ENCODE measurements at regions not wholly inside any gene's neighbourhood (a gene's known extent, or its start where the extent isn't known, plus 50 kb on each side); places are given as distances from the start of the nearest gene placed in this dataset.

GRCh38 chr1:87588495-87588894, 259.8 kb downstream of the LMO4 start:
- ChIA-PET POLR2A (no interaction called here), CTCF (no interaction called here)
- no peak for TF ChIP-seq CTCF (IDR thresholded peaks at IDR 0.05; ENCODE audit: control extremely low read depth, extremely low read depth, low read depth, missing control alignments)
- peak; percentile 26 for DNase-seq (ENCODE audit: extremely low spot score)

- POLR2A ChIA-PET = no interaction called here
- CTCF ChIA-PET = interaction anchor here (1.4 kb wide), 1 partner anchor 104 kb away, joined by 3 read pairs; no protein-coding TSS in a partner anchor
- TF ChIP-seq CTCF (IDR thresholded peaks at IDR 0.05; ENCODE audit: control extremely low read depth, extremely low read depth, low read depth, missing control alignments) = no peak
- no peak for DNase-seq (ENCODE audit: extremely low spot score)
Measured at GRCh38 chr1:87591492-87591891, 262.8 kb downstream of the LMO4 start.

- peak; percentile 39 for DNase-seq (ENCODE audit: extremely low spot score)
- TF ChIP-seq CTCF (IDR thresholded peaks at IDR 0.05; ENCODE audit: control extremely low read depth, extremely low read depth, low read depth, missing control alignments) = no peak
- ChIA-PET POLR2A (no interaction called here), CTCF (interaction anchor here (1.2 kb wide), 1 partner anchor 266 kb away, joined by 5 read pairs; no protein-coding TSS in a partner anchor)
Measured at GRCh38 chr1:87592156-87592555, 263.5 kb downstream of the LMO4 start.

- CTCF ChIA-PET = no interaction called here
- POLR2A ChIA-PET = no interaction called here
- DNase-seq (ENCODE audit: extremely low spot score) = no peak
- TF ChIP-seq CTCF (IDR thresholded peaks at IDR 0.05; ENCODE audit: control extremely low read depth, extremely low read depth, low read depth, missing control alignments) = no peak
Measured at GRCh38 chr1:87594736-87595383, 266.2 kb downstream of the LMO4 start.

- ChIA-PET CTCF (no interaction called here), POLR2A (no interaction called here)
- no peak for TF ChIP-seq CTCF (IDR thresholded peaks at IDR 0.05; ENCODE audit: control extremely low read depth, extremely low read depth, low read depth, missing control alignments)
- no peak for DNase-seq (ENCODE audit: extremely low spot score)
Measured at GRCh38 chr1:87595384-87595781, 266.7 kb downstream of the LMO4 start.

GRCh38 chr1:87598429-87598828, 269.7 kb downstream of the LMO4 start:
- CTCF ChIA-PET = no interaction called here

More at GRCh38 chr1:87598429-87598828, 269.7 kb downstream of the LMO4 start:
- POLR2A ChIA-PET = no interaction called here
- no peak for DNase-seq (ENCODE audit: extremely low spot score)
- no peak for TF ChIP-seq CTCF (IDR thresholded peaks at IDR 0.05; ENCODE audit: control extremely low read depth, extremely low read depth, low read depth, missing control alignments)

All from GM10248 (cell line).